ENCODE measurements at regions not wholly inside any gene's neighbourhood (a gene's known extent, or its start where the extent isn't known, plus 50 kb on each side); places are given as distances from the start of the nearest gene placed in this dataset.

DNA sequence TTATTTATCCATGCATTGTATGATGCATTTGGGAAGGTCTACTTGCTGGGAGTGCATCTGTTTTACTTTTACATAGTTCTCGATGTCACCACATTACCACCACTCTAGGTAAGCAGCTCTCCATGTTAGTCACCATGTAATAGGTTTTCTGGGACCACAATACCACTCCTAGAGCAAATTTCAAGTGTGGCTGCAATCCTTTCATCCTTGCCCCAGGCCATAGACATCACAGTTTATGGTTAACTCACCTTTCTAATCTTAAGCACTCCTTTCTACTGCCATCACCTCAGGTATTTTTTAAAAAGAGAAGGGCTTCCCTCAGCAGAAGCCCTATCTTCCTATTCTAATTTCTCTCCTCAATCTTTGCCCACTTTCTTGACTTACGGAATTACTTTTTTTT is 354.1 kb downstream of the PLK2 start:
- H3K4me3 ChIP-seq (ENCODE audit: low read length), result no peak overlapping the region
- H3K4me1 ChIP-seq (ENCODE audit: control insufficient read depth, insufficient read depth, low read length), result no peaks in the 10 kb centered on the region
- H3K36me3 ChIP-seq (ENCODE audit: control insufficient read depth, insufficient read depth, low read length), result no peaks in the 10 kb centered on the region
- no peaks in the 10 kb centered on the region for H3K4me1 Mint-ChIP-seq
- H3K9me3 ChIP-seq (ENCODE audit: control insufficient read depth, low read length), result no peaks in the 10 kb centered on the region
- no peak overlapping the region for H3K27ac Mint-ChIP-seq
- no peak for DNase-seq
- H3K4me3 Mint-ChIP-seq, result no peak overlapping the region
- no peak overlapping the region for H3K9ac ChIP-seq (ENCODE audit: extremely low read depth, low read length, poor library complexity, severe bottlenecking)
- no peaks in the 10 kb centered on the region for H3K9me3 Mint-ChIP-seq
- no peaks in the 10 kb centered on the region for H3K27me3 ChIP-seq (ENCODE audit: control insufficient read depth, insufficient read depth, low read length, poor library complexity, severe bottlenecking)
- 88% methylated on average over 1 to 2 of the region's 2 CpGs for WGBS, 2 experiments (ENCODE audit: insufficient coverage in 1 of 2, insufficient read length in 1 of 2)
- no peaks in the 10 kb centered on the region for H3K36me3 Mint-ChIP-seq (ENCODE audit: low read depth)
- H3K27me3 Mint-ChIP-seq (ENCODE audit: insufficient read depth), result no peaks in the 10 kb centered on the region
- H3K27ac ChIP-seq (ENCODE audit: low read depth, low read length), result no peak overlapping the region
- TF ChIP-seq, protein P1, sequence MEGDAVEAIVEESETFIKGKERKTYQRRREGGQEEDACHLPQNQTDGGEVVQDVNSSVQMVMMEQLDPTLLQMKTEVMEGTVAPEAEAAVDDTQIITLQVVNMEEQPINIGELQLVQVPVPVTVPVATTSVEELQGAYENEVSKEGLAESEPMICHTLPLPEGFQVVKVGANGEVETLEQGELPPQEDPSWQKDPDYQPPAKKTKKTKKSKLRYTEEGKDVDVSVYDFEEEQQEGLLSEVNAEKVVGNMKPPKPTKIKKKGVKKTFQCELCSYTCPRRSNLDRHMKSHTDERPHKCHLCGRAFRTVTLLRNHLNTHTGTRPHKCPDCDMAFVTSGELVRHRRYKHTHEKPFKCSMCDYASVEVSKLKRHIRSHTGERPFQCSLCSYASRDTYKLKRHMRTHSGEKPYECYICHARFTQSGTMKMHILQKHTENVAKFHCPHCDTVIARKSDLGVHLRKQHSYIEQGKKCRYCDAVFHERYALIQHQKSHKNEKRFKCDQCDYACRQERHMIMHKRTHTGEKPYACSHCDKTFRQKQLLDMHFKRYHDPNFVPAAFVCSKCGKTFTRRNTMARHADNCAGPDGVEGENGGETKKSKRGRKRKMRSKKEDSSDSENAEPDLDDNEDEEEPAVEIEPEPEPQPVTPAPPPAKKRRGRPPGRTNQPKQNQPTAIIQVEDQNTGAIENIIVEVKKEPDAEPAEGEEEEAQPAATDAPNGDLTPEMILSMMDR (conservative IDR thresholded peaks at IDR 0.05), result no peak

- TF ChIP-seq, protein P1 (conservative IDR thresholded peaks at IDR 0.05), result no peak
- Mint-ChIP-seq H3K27me3 (ENCODE audit: insufficient read depth) (no peaks in the 10 kb centered on the region), H3K27ac (no peak overlapping the region), H3K4me1 (no peaks in the 10 kb centered on the region), H3K4me3 (no peak overlapping the region), H3K9me3 (no peaks in the 10 kb centered on the region), H3K36me3 (ENCODE audit: low read depth) (no peaks in the 10 kb centered on the region)
- H3K4me3 ChIP-seq (ENCODE audit: low read length), result no peak overlapping the region
- H3K27ac ChIP-seq (ENCODE audit: low read depth, low read length), result no peak overlapping the region
- no peak overlapping the region for H3K9ac ChIP-seq (ENCODE audit: extremely low read depth, low read length, poor library complexity, severe bottlenecking)
- no peaks in the 10 kb centered on the region for H3K27me3 ChIP-seq (ENCODE audit: control insufficient read depth, insufficient read depth, low read length, poor library complexity, severe bottlenecking)
- H3K36me3 ChIP-seq (ENCODE audit: control insufficient read depth, insufficient read depth, low read length), result no peaks in the 10 kb centered on the region
- DNase-seq, result no peak
- no peaks in the 10 kb centered on the region for H3K4me1 ChIP-seq (ENCODE audit: control insufficient read depth, insufficient read depth, low read length)
- no peaks in the 10 kb centered on the region for H3K9me3 ChIP-seq (ENCODE audit: control insufficient read depth, low read length)
- 85 to 100% methylated on average over 1 to 2 of the region's 2 CpGs for WGBS, 2 experiments (ENCODE audit: insufficient coverage in 1 of 2, insufficient read length in 1 of 2)
These were observed 360.6 kb downstream of the PLK2 start for GRCh38 chr5:58099257-58099656.

- no peaks in the 10 kb centered on the region for H3K9me3 Mint-ChIP-seq
- Histone ChIP-seq H3K9ac (ENCODE audit: extremely low read depth, low read length, poor library complexity, severe bottlenecking) (no peak overlapping the region), H3K27ac (ENCODE audit: low read depth, low read length) (no peak overlapping the region), H3K4me1 (ENCODE audit: control insufficient read depth, insufficient read depth, low read length) (no peaks in the 10 kb centered on the region), H3K9me3 (ENCODE audit: control insufficient read depth, low read length) (no peaks in the 10 kb centered on the region), H3K36me3 (ENCODE audit: control insufficient read depth, insufficient read depth, low read length) (no peaks in the 10 kb centered on the region), H3K4me3 (ENCODE audit: low read length) (no peak overlapping the region), H3K27me3 (ENCODE audit: control insufficient read depth, insufficient read depth, low read length, poor library complexity, severe bottlenecking) (no peaks in the 10 kb centered on the region)
- 96 to 97% methylated on average over 5 of the region's 5 CpGs for WGBS, 2 experiments (ENCODE audit: insufficient coverage in 1 of 2, insufficient read length in 1 of 2)
- H3K36me3 Mint-ChIP-seq (ENCODE audit: low read depth), result no peaks in the 10 kb centered on the region
- H3K27ac Mint-ChIP-seq, result no peak overlapping the region
- H3K4me3 Mint-ChIP-seq, result no peak overlapping the region
- TF ChIP-seq, protein P1 (conservative IDR thresholded peaks at IDR 0.05), result no peak
- DNase-seq, result no peak
- H3K4me1 Mint-ChIP-seq, result no peaks in the 10 kb centered on the region
- no peaks in the 10 kb centered on the region for H3K27me3 Mint-ChIP-seq (ENCODE audit: insufficient read depth)
These were observed 365.9 kb downstream of the PLK2 start for GRCh38 chr5:58094031-58094430.

All from endodermal cell (in vitro differentiated cells).